Choroid plexus epithelial cell (primary cell): ENCODE measurements at regions not wholly inside any gene's neighbourhood (a gene's known extent, or its start where the extent isn't known, plus 50 kb on each side); places are given as distances from the start of the nearest gene placed in this dataset.

Experiments
- DNase-seq: peaks from one replicate; pipeline ENCODE4 v3.0.0-alpha.2; 2010; ENCODE audit warnings: low read depth
- H3K4me3 ChIP-seq: 2 replicates; pipeline ENCODE4 v1.5.1; 2011; ENCODE audit warnings: low read depth, mild to moderate bottlenecking, control low read depth, low read length, moderate library complexity
- TF ChIP-seq, protein P1 (sequence below): conservative IDR thresholded peaks from 2 replicates; pipeline ENCODE4 v1.5.1; 2011; ENCODE audit warnings: low read depth, mild to moderate bottlenecking, control low read depth, inconsistent platforms, low read length, moderate library complexity

DNA sequence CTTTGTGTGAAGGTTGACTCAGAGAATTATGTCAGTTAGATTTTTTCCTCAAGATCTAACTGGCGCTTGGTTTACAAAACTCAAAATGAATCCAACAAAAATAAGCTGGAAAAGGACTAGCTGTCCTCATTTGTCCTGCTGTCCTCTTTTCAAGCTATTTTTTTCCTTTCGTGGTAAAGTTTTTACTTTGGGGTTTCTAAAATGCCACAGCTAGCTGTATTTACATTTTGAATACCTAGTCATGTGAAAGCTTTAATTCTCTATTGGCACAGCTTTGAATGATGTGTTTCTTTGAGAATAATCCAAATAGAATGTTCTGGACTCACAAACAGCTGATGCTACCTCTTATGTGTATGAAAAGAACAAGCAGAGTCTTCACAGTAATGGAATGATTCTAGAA lies 673.6 kb upstream of the NR5A2 start:
- no peak overlapping the region for H3K4me3 ChIP-seq
- no peak for DNase-seq
- TF ChIP-seq, protein P1, sequence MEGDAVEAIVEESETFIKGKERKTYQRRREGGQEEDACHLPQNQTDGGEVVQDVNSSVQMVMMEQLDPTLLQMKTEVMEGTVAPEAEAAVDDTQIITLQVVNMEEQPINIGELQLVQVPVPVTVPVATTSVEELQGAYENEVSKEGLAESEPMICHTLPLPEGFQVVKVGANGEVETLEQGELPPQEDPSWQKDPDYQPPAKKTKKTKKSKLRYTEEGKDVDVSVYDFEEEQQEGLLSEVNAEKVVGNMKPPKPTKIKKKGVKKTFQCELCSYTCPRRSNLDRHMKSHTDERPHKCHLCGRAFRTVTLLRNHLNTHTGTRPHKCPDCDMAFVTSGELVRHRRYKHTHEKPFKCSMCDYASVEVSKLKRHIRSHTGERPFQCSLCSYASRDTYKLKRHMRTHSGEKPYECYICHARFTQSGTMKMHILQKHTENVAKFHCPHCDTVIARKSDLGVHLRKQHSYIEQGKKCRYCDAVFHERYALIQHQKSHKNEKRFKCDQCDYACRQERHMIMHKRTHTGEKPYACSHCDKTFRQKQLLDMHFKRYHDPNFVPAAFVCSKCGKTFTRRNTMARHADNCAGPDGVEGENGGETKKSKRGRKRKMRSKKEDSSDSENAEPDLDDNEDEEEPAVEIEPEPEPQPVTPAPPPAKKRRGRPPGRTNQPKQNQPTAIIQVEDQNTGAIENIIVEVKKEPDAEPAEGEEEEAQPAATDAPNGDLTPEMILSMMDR, result no peak

DNA sequence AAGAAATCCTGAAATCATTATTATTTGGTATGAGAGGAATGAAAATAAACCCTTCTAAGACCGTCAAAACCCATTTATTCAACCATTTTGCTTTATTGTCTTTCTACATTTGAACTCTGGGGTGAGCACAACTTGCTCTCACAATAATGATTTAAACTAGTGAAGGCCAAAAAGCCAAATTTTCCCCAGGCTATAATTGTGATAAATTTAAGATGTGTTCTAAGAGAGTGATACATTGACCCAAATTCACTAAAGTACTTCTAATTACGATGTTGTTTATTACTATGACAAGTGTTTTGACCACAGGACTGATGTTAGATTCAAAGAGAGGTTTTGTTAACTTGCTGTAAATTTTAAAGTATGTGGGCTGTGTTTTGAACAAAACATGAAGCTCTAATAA lies 670.9 kb upstream of the NR5A2 start:
- TF ChIP-seq, protein P1, result no peak
- H3K4me3 ChIP-seq, result no peak overlapping the region
- no peak for DNase-seq

GRCh38 chr1:199357599-199357998 lies 669.9 kb upstream of the NR5A2 start:
- TF ChIP-seq, protein P1, result no peak
- H3K4me3 ChIP-seq, result no peak overlapping the region
- no peak for DNase-seq

- DNase-seq, result no peak
- TF ChIP-seq, protein P1, result no peak
- no peak overlapping the region for H3K4me3 ChIP-seq
Measured at GRCh38 chr1:199362996-199363395, 664.5 kb upstream of the NR5A2 start.

- no peak for DNase-seq
- no peak overlapping the region for H3K4me3 ChIP-seq
- TF ChIP-seq, protein P1, result no peak
Measured at GRCh38 chr1:199373139-199373538, 654.4 kb upstream of the NR5A2 start.

DNA sequence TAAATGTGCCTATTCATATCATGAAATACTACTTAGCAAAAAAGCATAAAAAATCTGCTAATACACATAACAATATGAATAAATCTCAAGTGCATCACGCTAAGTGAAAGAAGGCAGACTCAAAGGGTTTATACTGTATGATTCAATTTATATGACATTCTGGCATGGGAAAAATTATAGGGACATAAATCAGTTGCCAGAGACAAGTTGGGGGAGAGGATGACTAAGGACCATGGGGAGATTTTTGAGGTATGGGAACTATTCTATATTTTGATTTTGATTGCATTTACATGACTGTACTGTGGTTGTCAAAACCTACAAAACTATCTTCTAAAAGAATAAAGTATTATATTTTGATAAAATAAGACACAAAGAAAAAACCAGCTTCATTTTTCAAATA lies 650.3 kb upstream of the NR5A2 start:
- DNase-seq, result no peak
- H3K4me3 ChIP-seq, result no peak overlapping the region
- TF ChIP-seq, protein P1, result no peak

GRCh38 chr1:199383793-199384192 lies 643.7 kb upstream of the NR5A2 start:
- H3K4me3 ChIP-seq, result no peak overlapping the region
- no peak for DNase-seq
- TF ChIP-seq, protein P1, result no peak
